HG02870 (cell line): ENCODE measurements at regions not wholly inside any gene's neighbourhood (a gene's known extent, or its start where the extent isn't known, plus 50 kb on each side); places are given as distances from the start of the nearest gene placed in this dataset.

Experiments used
- ATAC-seq: cut with Tn5 transposase; IDR thresholded peaks from one replicate; pipeline ENCODE4 v1.9.1; 2021; ENCODE audit warnings: mild to moderate bottlenecking, moderate library complexity; ENCODE audit not compliant: unreplicated experiment

GRCh38 chr7:116145245-116145852 is 65.0 kb upstream of the TES start:
- peak; percentile 85 for ATAC-seq

GRCh38 chr7:116148108-116148507 is 62.2 kb upstream of the TES start:
- no peak for ATAC-seq

- ATAC-seq = no peak
Observed at GRCh38 chr7:116148626-116149025, 61.7 kb upstream of the TES start.

GRCh38 chr7:116150588-116150987 is 59.8 kb upstream of the TES start:
- ATAC-seq = peak; percentile 66

- peak; percentile 22 for ATAC-seq
Observed at GRCh38 chr7:116152276-116152675, 58.1 kb upstream of the TES start.

- no peak for ATAC-seq
Observed at GRCh38 chr7:116153050-116153449, 57.3 kb upstream of the TES start.

- ATAC-seq = peak; percentile 42
Observed at GRCh38 chr7:116159711-116160110, 50.6 kb upstream of the TES start.
